ENCODE measurements at regions not wholly inside any gene's neighbourhood (a gene's known extent, or its start where the extent isn't known, plus 50 kb on each side); places are given as distances from the start of the nearest gene placed in this dataset.

- TF ChIP-seq CTCF (IDR thresholded peaks at IDR 0.05) (no peak), POLR2AphosphoS5 (IDR thresholded peaks at IDR 0.05) (no peak), EP300 (IDR thresholded peaks at IDR 0.05; ENCODE audit: low read depth) (no peak)
Measured at GRCh38 chr16:5577463-5577862, 479.9 kb upstream of the EEF2KMT start.

Data from transverse colon (tissue), 4 donors.